GM23338 (cell line): ENCODE measurements at regions not wholly inside any gene's neighbourhood (a gene's known extent, or its start where the extent isn't known, plus 50 kb on each side); places are given as distances from the start of the nearest gene placed in this dataset.

Experiments
- ATAC-seq: fragments of 200-7000 bp; cut with Tn5 transposase; 3 replicates; pipeline ENCODE4 v1.9.1; 2020
- DNase-seq: peaks from one replicate; pipeline ENCODE4 v3.0.0-alpha.2; 2015; ENCODE audit warnings: low spot score
- H2AFZ ChIP-seq: fragments of 200-600 bp; sonication (generic); 2 replicates; pipeline ENCODE4 v1.8.0; 2016; ENCODE audit warnings: antibody characterized with exemption, mild to moderate bottlenecking, moderate library complexity
- H3F3A ChIP-seq: fragments of 200-600 bp; sonication (generic); replicated peaks from 2 replicates; pipeline ENCODE4 v1.8.0; 2017; ENCODE audit warnings: antibody characterized with exemption, mixed run types, low read depth
- H3K27ac ChIP-seq: fragments of 200-600 bp; sonication (generic); 2 replicates; pipeline ENCODE4 v1.6.1; 2016; ENCODE audit warnings: low read depth
- H3K27me3 ChIP-seq: fragments of 200-600 bp; sonication (generic); 2 replicates; pipeline ENCODE4 v1.8.0; 2016; ENCODE audit warnings: mild to moderate bottlenecking, mixed run types, moderate library complexity; ENCODE audit not compliant: insufficient read depth
- H3K36me3 ChIP-seq: fragments of 200-600 bp; sonication (generic); 2 replicates; pipeline ENCODE4 v1.8.0; 2016; ENCODE audit warnings: mild to moderate bottlenecking; ENCODE audit not compliant: insufficient read depth
- H3K4me1 ChIP-seq: fragments of 200-600 bp; sonication (generic); 2 replicates; pipeline ENCODE4 v1.8.0; 2016; ENCODE audit warnings: mild to moderate bottlenecking, moderate library complexity; ENCODE audit not compliant: insufficient read depth
- H3K4me2 ChIP-seq: fragments of 200-600 bp; sonication (generic); 2 replicates; pipeline ENCODE4 v1.7.1; 2017; ENCODE audit warnings: mixed run types
- H3K4me3 ChIP-seq: fragments of 200-600 bp; sonication (generic); 2 replicates; pipeline ENCODE4 v1.6.1; 2016; ENCODE audit warnings: mixed run types
- H3K79me2 ChIP-seq: fragments of 200-600 bp; sonication (generic); replicated peaks from 2 replicates; pipeline ENCODE4 v1.8.0; 2017; ENCODE audit warnings: mild to moderate bottlenecking; ENCODE audit not compliant: insufficient read depth
- H3K9me2 ChIP-seq: fragments of 200-600 bp; sonication (generic); 2 replicates; pipeline ENCODE4 v1.8.0; 2017; ENCODE audit not compliant: insufficient read depth
- H4K20me1 ChIP-seq: fragments of 200-600 bp; sonication (generic); replicated peaks from 2 replicates; pipeline ENCODE4 v1.8.0; 2017; ENCODE audit warnings: mild to moderate bottlenecking; ENCODE audit not compliant: insufficient read depth
- H3K27ac Mint-ChIP-seq: 2 replicates; pipeline ENCODE4 v1.8.0; 2020; ENCODE audit warnings: inconsistent platforms, mild to moderate bottlenecking, moderate library complexity, mixed read lengths
- H3K27me3 Mint-ChIP-seq: 3 replicates; pipeline ENCODE4 v1.8.0; 2022; ENCODE audit warnings: low read depth, mild to moderate bottlenecking, moderate library complexity, mixed read lengths, inconsistent platforms; ENCODE audit not compliant: insufficient read depth, poor library complexity
- H3K36me3 Mint-ChIP-seq: 3 replicates; pipeline ENCODE4 v1.8.0; 2021; ENCODE audit warnings: low read depth, mild to moderate bottlenecking, inconsistent platforms, moderate library complexity, mixed read lengths
- H3K4me1 Mint-ChIP-seq: 3 replicates; pipeline ENCODE4 v1.8.0; 2020; ENCODE audit warnings: mild to moderate bottlenecking, inconsistent platforms, mixed read lengths
- H3K4me3 Mint-ChIP-seq: 3 replicates; pipeline ENCODE4 v1.8.0; 2021; ENCODE audit warnings: moderate library complexity, mild to moderate bottlenecking, inconsistent platforms, mixed read lengths
- H3K9me3 Mint-ChIP-seq: 3 replicates; pipeline ENCODE4 v1.8.0; 2020; ENCODE audit warnings: moderate library complexity, mild to moderate bottlenecking, inconsistent platforms, mixed read lengths
- CREB1 ChIP-seq: fragments of 250-450 bp; sonication (Bioruptor Pico); IDR thresholded peaks from 2 replicates; pipeline ENCODE4 v1.5.0; 2020; ENCODE audit warnings: low read depth, mild to moderate bottlenecking, moderate library complexity
- CTCF ChIP-seq, 2 experiments: fragments of 200-600 bp in 1 of 2; sonication (generic) in 1 of 2; conservative IDR thresholded peaks; 2 replicates each; pipeline versions ENCODE4 v1.5.1 to v1.6.1; 2016 to 2017; ENCODE audit warnings: antibody characterized with exemption in 2 of 2, low read depth in 2 of 2, mild to moderate bottlenecking in 2 of 2, moderate library complexity in 1 of 2
- ETS1 ChIP-seq: IDR thresholded peaks from 2 replicates; pipeline ENCODE4 v1.6.1; 2016; ENCODE audit warnings: antibody characterized with exemption
- EZH2 ChIP-seq: fragments of 200-600 bp; sonication (generic); IDR thresholded peaks from one replicate; pipeline ENCODE4 v1.8.0; 2017; ENCODE audit warnings: antibody characterized with exemption, mild to moderate bottlenecking, low read depth; ENCODE audit not compliant: unreplicated experiment
- EZH2phosphoT487 ChIP-seq: fragments of 200-600 bp; sonication (generic); IDR thresholded peaks from one replicate; pipeline ENCODE4 v1.8.1; 2018; ENCODE audit warnings: antibody characterized with exemption; ENCODE audit not compliant: unreplicated experiment
- JUNB ChIP-seq: IDR thresholded peaks from one replicate; pipeline ENCODE4 v1.6.1; 2016; ENCODE audit warnings: antibody characterized with exemption; ENCODE audit not compliant: unreplicated experiment
- NANOG ChIP-seq: IDR thresholded peaks from 2 replicates; pipeline ENCODE4 v1.6.1; 2016; ENCODE audit warnings: antibody characterized with exemption, borderline replicate concordance
- STAT1 ChIP-seq: IDR thresholded peaks from one replicate; pipeline ENCODE4 v1.6.1; 2016; ENCODE audit warnings: antibody characterized with exemption; ENCODE audit not compliant: unreplicated experiment
- ZNF114 ChIP-seq: fragments of 250-450 bp; sonication (Bioruptor Pico); IDR thresholded peaks from 2 replicates; pipeline ENCODE4 v1.5.0; 2020; ENCODE audit warnings: mild to moderate bottlenecking, moderate library complexity
- ZNF331 ChIP-seq: fragments of 250-450 bp; sonication (Bioruptor Pico); IDR thresholded peaks from 2 replicates; pipeline ENCODE4 v1.5.0; 2020; ENCODE audit warnings: low read depth, mild to moderate bottlenecking, moderate library complexity
- ZNF462 ChIP-seq: fragments of 250-450 bp; sonication (Bioruptor Pico); IDR thresholded peaks from 2 replicates; pipeline ENCODE4 v1.5.0; 2020; ENCODE audit warnings: mild to moderate bottlenecking, moderate library complexity
- TF ChIP-seq, protein P1 (sequence below): IDR thresholded peaks from one replicate; pipeline ENCODE4 v1.6.1; 2018; ENCODE audit warnings: antibody characterized with exemption; ENCODE audit not compliant: unreplicated experiment

DNA sequence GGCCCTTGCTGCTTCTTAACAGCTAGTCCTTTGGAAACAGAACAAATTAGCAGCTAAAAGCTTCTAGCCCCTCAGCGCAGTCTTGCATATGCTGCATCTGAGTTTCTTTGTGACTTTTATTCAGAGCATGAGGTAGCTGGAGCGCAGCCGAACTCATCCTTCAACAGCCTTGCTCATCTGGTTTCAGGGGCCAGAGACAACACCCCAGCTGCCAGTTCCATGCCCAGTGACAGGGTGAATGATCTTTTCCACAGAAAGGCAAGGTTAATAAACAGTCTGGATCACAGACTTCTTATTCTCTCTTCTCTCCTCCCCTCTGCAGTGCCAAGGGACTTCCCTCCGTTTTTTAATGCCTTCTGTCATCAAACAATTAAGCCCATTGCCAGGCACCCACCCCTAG, 216.6 kb upstream of the INTU start:
- peaks cover 2% of the 10 kb centered on the region for H3K27me3 Mint-ChIP-seq
- Histone ChIP-seq H3F3A (no peaks in the 10 kb centered on the region), H3K4me3 (no peak overlapping the region), H3K36me3 (no peaks in the 10 kb centered on the region), H3K79me2 (no peaks in the 10 kb centered on the region), H3K27ac (no peak overlapping the region), H3K9me2 (peaks cover 7% of the 10 kb centered on the region), H3K4me1 (no peaks in the 10 kb centered on the region), H2AFZ (peak overlapping the region; percentile 19; the same call in 1 of the 2 replicates), H4K20me1 (no peaks in the 10 kb centered on the region), H3K27me3 (no peaks in the 10 kb centered on the region), H3K4me2 (no peak overlapping the region)
- no peaks in the 10 kb centered on the region for H3K4me1 Mint-ChIP-seq
- ATAC-seq (no peak), DNase-seq (no peak)
- H3K36me3 Mint-ChIP-seq: no peaks in the 10 kb centered on the region
- no peaks in the 10 kb centered on the region for H3K9me3 Mint-ChIP-seq
- no peak overlapping the region for H3K4me3 Mint-ChIP-seq
- no peak overlapping the region for H3K27ac Mint-ChIP-seq
- TF ChIP-seq, protein P1, sequence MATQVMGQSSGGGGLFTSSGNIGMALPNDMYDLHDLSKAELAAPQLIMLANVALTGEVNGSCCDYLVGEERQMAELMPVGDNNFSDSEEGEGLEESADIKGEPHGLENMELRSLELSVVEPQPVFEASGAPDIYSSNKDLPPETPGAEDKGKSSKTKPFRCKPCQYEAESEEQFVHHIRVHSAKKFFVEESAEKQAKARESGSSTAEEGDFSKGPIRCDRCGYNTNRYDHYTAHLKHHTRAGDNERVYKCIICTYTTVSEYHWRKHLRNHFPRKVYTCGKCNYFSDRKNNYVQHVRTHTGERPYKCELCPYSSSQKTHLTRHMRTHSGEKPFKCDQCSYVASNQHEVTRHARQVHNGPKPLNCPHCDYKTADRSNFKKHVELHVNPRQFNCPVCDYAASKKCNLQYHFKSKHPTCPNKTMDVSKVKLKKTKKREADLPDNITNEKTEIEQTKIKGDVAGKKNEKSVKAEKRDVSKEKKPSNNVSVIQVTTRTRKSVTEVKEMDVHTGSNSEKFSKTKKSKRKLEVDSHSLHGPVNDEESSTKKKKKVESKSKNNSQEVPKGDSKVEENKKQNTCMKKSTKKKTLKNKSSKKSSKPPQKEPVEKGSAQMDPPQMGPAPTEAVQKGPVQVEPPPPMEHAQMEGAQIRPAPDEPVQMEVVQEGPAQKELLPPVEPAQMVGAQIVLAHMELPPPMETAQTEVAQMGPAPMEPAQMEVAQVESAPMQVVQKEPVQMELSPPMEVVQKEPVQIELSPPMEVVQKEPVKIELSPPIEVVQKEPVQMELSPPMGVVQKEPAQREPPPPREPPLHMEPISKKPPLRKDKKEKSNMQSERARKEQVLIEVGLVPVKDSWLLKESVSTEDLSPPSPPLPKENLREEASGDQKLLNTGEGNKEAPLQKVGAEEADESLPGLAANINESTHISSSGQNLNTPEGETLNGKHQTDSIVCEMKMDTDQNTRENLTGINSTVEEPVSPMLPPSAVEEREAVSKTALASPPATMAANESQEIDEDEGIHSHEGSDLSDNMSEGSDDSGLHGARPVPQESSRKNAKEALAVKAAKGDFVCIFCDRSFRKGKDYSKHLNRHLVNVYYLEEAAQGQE: no peak
- TF ChIP-seq STAT1 (no peak), ETS1 (no peak), EZH2phosphoT487 (no peak), CTCF (conservative IDR thresholded peaks at IDR 0.05; ENCODE audit: low read depth in 2 of 2) (no peak), NANOG (no peak), ZNF331 (CRISPR knock-in tag) (no peak), CREB1 (CRISPR knock-in tag) (no peak), ZNF462 (CRISPR knock-in tag) (no peak), EZH2 (no peak), ZNF114 (CRISPR knock-in tag) (no peak), JUNB (no peak)
